Activated CD8-positive, alpha-beta memory T cell treated with anti-CD3 and anti-CD28 coated beads for 36 hours (primary cell): ENCODE measurements at regions not wholly inside any gene's neighbourhood (a gene's known extent, or its start where the extent isn't known, plus 50 kb on each side); places are given as distances from the start of the nearest gene placed in this dataset.
"Not testable (repeated sequence)": the region's sequence is repeated elsewhere in the genome, so short reads cannot be mapped to it uniquely, and the experiment has no call there.

Experiments used
- CTCF ChIA-PET: fragments of 350-600 bp; sonication (Branson Sonifier 250); formaldehyde crosslinking; loops from one replicate; lab custom pipeline; 2021; ENCODE audit warnings: antibody characterized with exemption; lab: Charles Lee
- POLR2A ChIA-PET: fragments of 350-600 bp; sonication (Branson Sonifier 250); formaldehyde crosslinking; loops from one replicate; lab custom pipeline; 2021; ENCODE audit warnings: antibody characterized with exemption; lab: Charles Lee

- CTCF ChIA-PET = no interaction called here
- POLR2A ChIA-PET = no interaction called here
Measured at GRCh38 chr15:38849046-38849445, 284.4 kb upstream of the RASGRP1 start.

GRCh38 chr15:38852188-38852587, 287.6 kb upstream of the RASGRP1 start:
- CTCF ChIA-PET, POLR2A ChIA-PET: not testable (repeated sequence)

GRCh38 chr15:38853608-38854007, 289.0 kb upstream of the RASGRP1 start:
- CTCF ChIA-PET = no interaction called here
- POLR2A ChIA-PET = no interaction called here

- CTCF ChIA-PET = no interaction called here
Measured at GRCh38 chr15:38854506-38854905, 289.9 kb upstream of the RASGRP1 start.

GRCh38 chr15:38857814-38858213, 293.2 kb upstream of the RASGRP1 start:
- ChIA-PET CTCF (no interaction called here), POLR2A (no interaction called here)

More at GRCh38 chr15:38854506-38854905, 289.9 kb upstream of the RASGRP1 start:
- POLR2A ChIA-PET = no interaction called here

- POLR2A ChIA-PET = no interaction called here
Measured at GRCh38 chr15:38859574-38859973, 295.0 kb upstream of the RASGRP1 start.

GRCh38 chr15:38860253-38860652, 295.6 kb upstream of the RASGRP1 start:
- CTCF ChIA-PET = no interaction called here
- POLR2A ChIA-PET = no interaction called here

More at GRCh38 chr15:38859574-38859973, 295.0 kb upstream of the RASGRP1 start:
- CTCF ChIA-PET = no interaction called here

- ChIA-PET POLR2A (no interaction called here), CTCF (no interaction called here)
Measured at GRCh38 chr15:38860674-38861073, 296.1 kb upstream of the RASGRP1 start.

GRCh38 chr15:38861108-38861507, 296.5 kb upstream of the RASGRP1 start:
- ChIA-PET CTCF (no interaction called here), POLR2A (no interaction called here)

- ChIA-PET CTCF (no interaction called here), POLR2A (no interaction called here)
Measured at GRCh38 chr15:38862099-38862498, 297.5 kb upstream of the RASGRP1 start.

- ChIA-PET POLR2A (no interaction called here), CTCF (no interaction called here)
Measured at GRCh38 chr15:38863381-38863780, 298.8 kb upstream of the RASGRP1 start.

GRCh38 chr15:38864122-38864521, 299.5 kb upstream of the RASGRP1 start:
- ChIA-PET CTCF (no interaction called here), POLR2A (no interaction called here)

- CTCF ChIA-PET = no interaction called here
- POLR2A ChIA-PET = no interaction called here
Measured at GRCh38 chr15:38864827-38865581, 300.4 kb upstream of the RASGRP1 start.

GRCh38 chr15:38867556-38867955, 302.9 kb upstream of the RASGRP1 start:
- CTCF ChIA-PET = no interaction called here
- POLR2A ChIA-PET = no interaction called here

- ChIA-PET CTCF (no interaction called here), POLR2A (no interaction called here)
Measured at GRCh38 chr15:38868326-38869114, 303.9 kb upstream of the RASGRP1 start.

- ChIA-PET CTCF (no interaction called here), POLR2A (no interaction called here)
Measured at GRCh38 chr15:38871638-38872037, 307.0 kb upstream of the RASGRP1 start.

GRCh38 chr15:38872732-38873131, 308.1 kb upstream of the RASGRP1 start:
- CTCF ChIA-PET = no interaction called here
- POLR2A ChIA-PET = no interaction called here

- CTCF ChIA-PET = no interaction called here
- POLR2A ChIA-PET = no interaction called here
Measured at GRCh38 chr15:38873158-38873557, 308.5 kb upstream of the RASGRP1 start.

- ChIA-PET POLR2A (no interaction called here), CTCF (no interaction called here)
Measured at GRCh38 chr15:38874464-38874863, 309.9 kb upstream of the RASGRP1 start.

- POLR2A ChIA-PET = no interaction called here
- CTCF ChIA-PET = no interaction called here
Measured at GRCh38 chr15:38876211-38876610, 311.6 kb upstream of the RASGRP1 start.

GRCh38 chr15:38876621-38877020, 312.0 kb upstream of the RASGRP1 start:
- ChIA-PET POLR2A (no interaction called here), CTCF (no interaction called here)
